Cerebellar cortex (tissue), 1 donor: ENCODE measurements at regions not wholly inside any gene's neighbourhood (a gene's known extent, or its start where the extent isn't known, plus 50 kb on each side); places are given as distances from the start of the nearest gene placed in this dataset.

ENCODE experiments used
- DNase-seq: peaks from one replicate; pipeline ENCODE4 v3.0.0-alpha.2; 2015; ENCODE audit warnings: low spot score

DNA sequence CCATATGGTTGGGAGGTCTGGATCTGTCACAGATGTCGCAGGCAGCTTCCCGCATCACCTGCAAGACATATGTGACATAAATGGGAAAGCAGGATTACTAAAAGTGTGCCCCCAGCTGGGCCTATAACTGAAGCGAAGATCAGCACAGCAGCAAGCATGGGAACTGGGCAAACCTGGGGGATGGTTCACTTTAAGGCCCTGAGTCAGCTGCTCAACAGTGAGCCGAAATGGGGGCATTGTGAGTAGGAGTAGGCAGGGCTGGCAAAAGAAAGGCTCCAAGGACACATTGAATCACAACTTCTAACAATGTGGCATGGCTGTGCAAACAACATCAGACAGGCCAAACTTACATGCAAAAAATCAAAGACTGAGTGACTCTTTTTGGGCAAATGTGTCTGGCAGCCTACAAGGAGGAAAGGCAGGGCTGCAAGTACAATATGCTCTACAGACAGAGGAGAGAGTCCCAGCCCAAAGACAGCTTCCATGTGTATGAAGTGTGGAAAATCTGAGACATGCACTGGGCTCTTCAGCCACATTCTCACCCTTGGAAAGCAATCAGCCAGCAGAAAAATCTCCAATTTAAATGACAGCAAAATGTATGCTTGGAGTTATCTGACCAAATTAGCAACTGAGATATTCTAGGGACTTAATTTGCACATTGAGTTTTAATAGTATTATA, 531.0 kb upstream of the MMS22L start:
- no peak for DNase-seq

DNA sequence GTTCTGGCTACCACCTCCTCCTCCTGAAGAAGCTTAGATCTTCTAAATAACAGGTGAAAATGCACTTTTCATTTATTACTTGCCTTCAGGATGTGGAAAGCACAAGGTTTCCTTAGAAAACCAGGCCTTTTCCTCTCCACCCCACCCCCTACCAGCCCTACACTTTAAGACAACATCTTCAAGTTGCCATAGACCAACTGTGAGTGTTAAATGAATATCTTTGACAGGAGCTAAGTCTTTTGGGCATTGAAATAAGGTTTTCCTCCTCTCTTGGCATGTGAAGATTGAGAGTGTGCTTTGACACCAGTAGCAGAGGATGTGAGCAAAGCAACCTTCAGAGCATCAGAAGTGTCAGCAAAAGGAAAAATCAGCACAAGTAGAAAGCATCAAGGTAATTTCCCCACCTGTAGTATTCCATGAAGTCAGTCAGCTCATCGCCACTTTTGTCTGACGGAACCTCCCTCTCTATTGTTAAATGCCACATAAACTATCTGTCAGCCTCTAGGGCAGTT, 532.3 kb upstream of the MMS22L start:
- no peak for DNase-seq

DNA sequence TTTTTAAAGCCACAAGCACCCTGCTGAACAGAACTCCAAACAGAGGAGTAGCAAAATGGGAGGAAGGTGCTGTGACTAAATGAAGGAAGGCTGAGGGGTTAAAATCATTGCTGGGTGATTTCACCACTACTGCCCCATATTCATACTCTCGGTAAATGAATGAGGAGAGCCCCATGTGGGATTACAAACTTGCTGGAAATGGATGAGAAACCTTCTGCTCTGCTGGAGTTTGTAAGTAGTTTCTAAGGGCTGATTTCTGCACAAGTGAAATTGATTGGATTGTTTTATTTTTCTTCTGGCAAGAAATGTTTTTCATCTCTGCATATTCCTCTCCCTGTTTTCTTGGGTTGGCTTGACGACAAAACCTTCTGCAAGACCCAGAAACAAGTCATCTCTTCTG, 533.5 kb upstream of the MMS22L start:
- DNase-seq = no peak

DNA sequence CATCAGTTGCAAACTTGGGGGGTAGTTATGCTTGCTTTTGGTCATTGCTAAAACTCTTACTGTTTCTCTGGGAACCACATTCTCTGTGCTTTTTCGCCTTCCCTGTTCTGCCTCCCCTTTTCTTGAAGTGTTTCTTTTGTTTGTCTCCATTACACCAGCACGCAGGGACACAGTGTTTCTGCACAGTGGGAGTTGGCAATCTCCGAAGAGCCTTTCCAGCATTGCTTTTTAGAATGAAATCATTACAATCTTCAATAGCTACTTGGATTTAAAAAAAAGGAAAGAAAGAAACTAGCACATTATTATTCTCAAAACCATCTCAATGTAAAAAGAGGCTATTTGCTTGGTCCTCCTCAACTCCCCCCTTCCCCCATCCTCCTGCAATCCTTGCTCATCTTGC, 536.7 kb upstream of the MMS22L start:
- peak; percentile 8 for DNase-seq

GRCh38 chr6:97820400-97820799, 537.4 kb upstream of the MMS22L start:
- DNase-seq = no peak

GRCh38 chr6:97822632-97823031, 539.6 kb upstream of the MMS22L start:
- DNase-seq = no peak

GRCh38 chr6:97841763-97842162, 558.7 kb upstream of the MMS22L start:
- DNase-seq = no peak

DNA sequence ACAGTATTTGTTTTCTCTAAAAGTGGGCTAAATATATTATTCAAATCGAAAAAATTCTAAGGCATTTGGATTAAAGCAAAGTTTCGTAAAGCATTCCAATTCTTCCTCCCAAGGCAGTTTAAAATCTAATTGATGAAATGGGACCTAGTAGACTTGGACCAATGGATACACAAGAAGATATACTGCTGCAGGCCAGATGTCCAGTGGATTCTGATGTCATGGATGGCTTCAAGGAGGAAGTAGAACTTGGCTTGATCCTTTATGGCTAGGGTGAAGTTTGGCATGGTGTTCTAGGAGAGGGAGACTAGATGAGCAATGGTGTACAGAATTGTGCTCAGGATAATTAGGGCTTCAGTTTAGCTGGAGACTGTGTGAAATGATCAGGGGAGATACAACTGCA, 559.5 kb upstream of the MMS22L start:
- DNase-seq = no peak

DNA sequence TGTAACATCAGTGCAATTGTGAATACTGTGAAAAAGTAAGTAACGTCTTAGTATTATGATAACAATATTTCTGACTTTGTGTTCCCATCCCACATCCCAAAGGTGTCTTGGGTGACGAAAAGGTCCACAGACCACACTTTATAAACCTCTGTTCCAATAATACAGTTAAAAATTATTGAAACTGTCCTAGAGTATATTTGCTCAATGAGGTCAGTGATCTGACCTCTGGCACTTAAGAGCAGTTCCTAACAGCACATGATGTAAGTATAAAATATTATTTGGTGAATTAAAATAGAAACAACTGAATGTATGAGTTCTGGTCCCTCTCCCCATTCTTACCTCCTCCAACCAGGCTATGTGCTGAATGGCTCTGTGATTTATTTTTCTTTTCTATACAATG, 566.4 kb upstream of the MMS22L start:
- DNase-seq = no peak

DNA sequence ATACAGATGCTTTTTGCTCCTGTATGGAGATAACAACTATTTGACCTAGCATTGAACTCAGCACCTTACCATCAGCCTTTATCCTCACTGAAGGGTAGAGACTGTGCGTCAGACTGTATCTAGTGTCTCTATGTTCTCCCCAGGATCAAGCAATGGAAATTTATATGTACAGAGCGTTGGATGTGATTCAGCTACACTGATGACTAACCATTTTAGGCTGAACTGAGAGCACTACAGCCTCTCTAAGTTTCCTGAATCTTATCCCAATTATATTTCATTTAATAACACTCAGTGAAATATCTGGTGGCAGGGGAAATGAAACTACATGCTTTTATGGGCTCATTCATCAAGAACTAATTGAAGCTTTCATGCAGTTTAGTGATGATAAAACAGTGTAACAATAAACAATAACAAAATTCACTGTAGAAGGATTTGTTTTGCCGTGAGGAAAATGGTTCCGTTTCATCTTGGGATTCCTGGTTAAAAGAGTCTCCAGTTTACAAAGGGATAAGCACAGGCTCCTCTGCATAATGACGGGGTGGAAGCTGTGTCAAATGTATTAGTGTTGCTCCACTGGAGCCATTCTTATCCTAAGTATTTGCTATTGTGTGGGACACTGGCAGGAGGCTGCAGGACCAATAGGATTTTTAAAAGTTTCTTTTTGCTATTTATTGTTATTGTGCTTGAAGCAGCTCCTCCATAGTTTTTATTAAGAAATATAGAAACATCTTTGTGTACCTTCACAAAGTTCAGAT, 567.6 kb upstream of the MMS22L start:
- no peak for DNase-seq

DNA sequence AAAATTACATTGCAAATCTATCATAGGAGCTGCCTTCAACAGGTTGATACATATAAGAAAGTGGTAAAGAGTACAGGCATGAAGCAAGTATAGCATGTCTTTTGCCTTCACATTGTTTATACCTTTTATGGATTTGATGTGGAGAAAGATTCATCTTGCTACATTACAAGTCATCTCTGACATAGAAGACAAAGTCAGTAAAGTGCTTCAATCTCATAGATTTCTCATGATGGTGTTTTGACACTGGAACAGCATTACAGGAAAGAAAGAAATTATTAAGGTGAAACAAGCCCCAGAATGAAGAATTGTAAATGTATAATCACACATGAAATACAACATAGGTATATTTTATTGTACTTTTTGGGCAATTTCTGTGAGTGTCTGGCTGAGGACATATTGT, 580.7 kb upstream of the MMS22L start:
- no peak for DNase-seq

DNA sequence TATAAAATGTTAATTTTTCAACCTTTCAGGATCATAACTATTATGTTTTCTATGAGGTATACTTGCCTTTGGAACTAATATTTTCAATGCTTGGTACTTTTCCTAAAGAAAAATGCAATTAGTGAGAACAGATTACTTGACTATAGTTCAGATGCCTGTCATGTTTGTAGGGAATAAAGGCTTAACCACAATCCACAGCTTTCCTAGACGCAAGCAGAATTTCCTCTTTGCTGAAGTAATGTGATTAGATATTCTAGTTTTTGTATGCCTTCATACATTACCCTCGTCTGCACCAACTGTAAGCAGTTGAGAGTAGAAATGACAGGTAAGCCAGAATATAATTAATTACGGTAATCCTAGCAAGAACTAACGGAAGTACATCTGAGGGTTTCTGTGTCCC, 581.4 kb upstream of the MMS22L start:
- DNase-seq = no peak

- no peak for DNase-seq
Observed at GRCh38 chr6:97864826-97865225, 581.8 kb upstream of the MMS22L start.

- no peak for DNase-seq
Observed at GRCh38 chr6:97865612-97866011, 582.6 kb upstream of the MMS22L start.

DNA sequence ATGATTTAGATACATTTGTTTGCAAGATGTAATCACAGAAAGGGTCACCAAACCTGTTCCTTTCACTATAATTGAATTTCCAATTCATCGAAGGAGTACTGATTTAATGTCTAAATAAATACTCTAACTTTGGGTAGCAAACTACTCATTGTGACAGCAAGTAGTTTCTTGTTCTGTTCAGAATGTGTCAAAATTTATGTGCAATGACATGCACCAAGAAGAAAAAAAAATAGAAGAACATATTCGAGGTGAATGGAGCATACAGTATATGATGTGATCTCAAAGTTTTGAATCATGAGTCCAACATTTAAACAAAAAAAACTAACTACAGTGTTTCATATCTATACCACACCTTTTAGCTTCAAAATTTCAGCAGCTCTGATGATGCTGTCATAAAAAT, 583.6 kb upstream of the MMS22L start:
- no peak for DNase-seq

GRCh38 chr6:97867177-97867576, 584.2 kb upstream of the MMS22L start:
- DNase-seq = no peak

GRCh38 chr6:97870273-97870672, 587.3 kb upstream of the MMS22L start:
- DNase-seq = no peak

DNA sequence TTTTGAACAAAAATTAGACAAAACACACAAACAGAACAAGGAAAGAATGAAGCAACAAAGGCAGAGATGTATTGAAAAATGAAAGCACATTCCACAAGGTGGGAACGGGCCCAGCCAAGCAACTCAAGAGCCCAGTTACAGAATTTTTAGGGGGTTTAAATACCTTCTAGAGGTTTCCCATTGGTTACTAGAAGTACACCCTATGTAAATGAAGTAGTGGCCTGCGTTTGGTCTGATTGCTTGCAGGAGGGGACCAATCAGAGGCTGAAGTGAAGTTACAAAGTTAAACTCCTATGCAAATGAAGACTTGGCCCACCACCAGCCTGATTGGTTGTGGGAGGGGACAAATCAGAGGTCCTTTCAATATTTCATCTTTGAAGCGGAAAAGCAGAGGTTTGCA, 593.7 kb upstream of the MMS22L start:
- DNase-seq = no peak

DNA sequence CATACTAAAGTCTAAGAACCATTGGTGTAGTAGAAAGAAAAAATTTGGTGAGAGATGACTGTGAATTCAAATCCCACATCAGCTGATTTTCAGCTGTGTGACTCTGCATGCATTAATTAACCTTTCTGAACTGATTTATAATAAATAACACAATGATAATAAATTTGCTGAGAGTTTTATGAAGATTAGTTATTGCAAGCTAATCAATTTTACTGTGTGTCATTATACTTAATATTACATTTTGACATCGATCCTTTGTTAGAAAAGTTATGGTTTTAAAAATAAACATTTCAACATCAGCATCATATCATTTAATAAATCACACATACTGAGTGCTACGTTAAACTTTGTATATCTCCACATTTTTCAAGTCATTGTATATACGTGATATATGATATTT, 599.7 kb upstream of the MMS22L start:
- DNase-seq = no peak

DNA sequence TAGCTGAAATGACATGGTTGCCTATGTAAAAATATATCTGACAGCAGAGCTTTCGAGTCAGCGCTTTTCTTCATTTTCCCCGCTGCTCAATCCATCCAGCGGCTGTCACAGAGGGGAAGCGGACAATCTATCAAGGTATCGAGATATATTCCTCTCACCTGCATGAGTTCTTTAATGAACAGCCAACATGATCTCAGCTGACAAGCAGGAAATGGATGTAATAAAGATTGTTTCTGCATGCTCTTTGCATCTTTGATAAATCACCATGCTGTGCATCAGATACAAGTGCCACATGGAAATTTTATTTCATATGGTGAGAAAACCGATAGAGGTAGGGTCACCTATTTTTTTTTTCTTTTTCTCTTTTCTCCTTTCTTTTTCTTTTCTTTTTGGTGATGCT, 602.3 kb upstream of the MMS22L start:
- DNase-seq = no peak

- no peak for DNase-seq
Observed at GRCh38 chr6:97885828-97886227, 602.8 kb upstream of the MMS22L start.

GRCh38 chr6:97901531-97901930, 618.5 kb upstream of the MMS22L start:
- no peak for DNase-seq

DNA sequence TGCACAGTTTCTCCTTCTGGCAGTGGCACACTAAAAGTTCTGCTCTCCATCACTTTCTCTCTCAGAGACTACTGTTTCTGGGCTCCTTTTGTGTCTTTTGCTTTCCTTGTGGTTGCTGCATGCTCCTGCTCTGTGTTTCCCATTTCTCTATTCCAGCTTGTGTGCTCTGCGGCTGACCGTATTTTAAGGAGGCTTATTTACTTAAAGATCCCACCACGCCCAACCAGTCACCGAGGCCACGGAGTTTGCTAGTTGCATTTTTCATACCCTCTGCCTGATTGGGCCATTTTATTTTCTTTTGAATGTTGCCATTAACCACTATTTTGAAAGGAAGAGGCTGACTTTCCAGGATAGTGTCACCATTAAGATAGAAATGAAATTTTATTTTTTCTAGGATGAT, 626.4 kb upstream of the MMS22L start:
- no peak for DNase-seq

DNA sequence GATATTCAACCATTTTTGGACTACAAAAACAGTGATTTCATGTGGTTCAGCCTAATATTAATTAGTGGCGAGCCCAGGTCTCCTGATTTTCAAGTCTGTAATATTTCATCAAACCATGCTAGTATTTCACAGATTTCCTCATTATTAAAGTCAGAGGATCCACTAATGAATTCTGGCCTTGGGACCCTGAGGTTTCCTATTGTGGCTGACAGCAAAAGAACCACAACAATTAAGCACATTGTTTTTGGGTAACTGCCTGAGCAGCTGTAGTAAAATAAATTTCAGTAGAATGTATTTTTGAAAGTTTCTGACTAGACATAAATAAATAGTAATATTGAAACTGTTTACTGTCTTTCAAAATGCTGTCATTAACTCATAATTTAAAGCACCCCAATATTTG, 630.7 kb upstream of the MMS22L start:
- DNase-seq = no peak
